Anterior cingulate cortex (tissue), 58 donors: ENCODE measurements at regions not wholly inside any gene's neighbourhood (a gene's known extent, or its start where the extent isn't known, plus 50 kb on each side); places are given as distances from the start of the nearest gene placed in this dataset.
"Not testable (repeated sequence)": the region's sequence is repeated elsewhere in the genome, so short reads cannot be mapped to it uniquely, and the experiment has no call there.

Source experiments
- DNase-seq, 58 donors: peaks; one replicate each; lab custom pipeline; 2025; lab: John Stamatoyannopoulos, UW

DNA sequence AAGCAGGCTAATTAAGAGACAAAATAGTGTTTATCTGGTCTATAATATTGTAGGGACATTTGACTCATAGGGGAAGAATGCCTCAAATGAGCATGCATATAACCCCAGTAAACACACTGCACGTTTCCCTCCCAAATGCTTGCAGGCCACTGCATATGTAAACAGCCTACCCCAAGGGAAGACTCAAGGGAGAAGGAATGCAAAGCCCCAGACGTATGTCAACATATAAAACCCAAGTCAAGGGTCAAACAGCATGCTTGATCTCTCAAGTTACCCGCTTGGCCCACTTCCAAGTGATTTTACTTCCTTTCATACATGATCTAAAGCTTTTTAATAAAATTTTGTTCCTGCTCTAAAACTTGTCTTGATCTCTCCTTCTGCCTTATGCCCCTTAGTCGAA is 1090.0 kb downstream of the OTOL1 start:
- no peak for DNase-seq

DNA sequence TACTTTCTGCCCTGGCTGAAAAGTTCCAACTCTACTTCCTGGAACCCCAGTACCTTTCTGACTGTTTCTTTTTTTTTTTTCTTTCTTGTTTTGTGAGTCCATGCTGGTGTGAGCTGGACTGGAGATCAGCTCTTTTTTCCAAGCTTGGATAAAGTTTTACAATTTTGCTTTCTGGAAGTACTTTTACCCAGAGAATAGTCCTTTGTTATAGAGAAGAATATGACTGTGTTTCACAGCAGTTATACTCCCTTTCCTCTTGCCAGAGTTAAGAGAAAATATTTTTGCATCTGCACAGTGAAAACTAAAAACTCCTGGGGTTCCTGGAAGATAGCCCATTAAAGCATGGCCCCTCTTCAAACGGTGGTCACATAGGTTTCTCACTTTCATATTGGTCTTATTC is 1100.6 kb downstream of the OTOL1 start:
- DNase-seq = no peak

DNA sequence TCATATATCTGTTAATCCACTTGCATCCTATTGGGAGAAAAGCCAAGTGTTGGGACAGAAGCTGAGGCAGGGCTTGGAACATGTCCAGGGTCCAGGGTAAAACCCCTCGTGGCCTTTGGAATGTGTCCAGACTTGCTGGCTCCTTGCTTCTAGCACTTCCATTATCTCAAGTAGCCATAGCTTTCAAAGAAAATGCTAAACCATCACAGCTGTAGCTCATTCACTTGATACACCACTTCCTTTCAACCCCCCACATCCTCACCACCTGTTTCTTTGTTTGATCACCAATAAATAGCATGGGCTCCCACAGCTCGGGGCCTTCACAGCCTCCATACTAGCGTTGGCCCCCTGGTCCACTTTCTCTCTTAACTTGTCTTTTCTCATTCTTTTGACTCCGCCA is 1101.9 kb downstream of the OTOL1 start:
- peak in 1 of 58 donors; percentile 59 for DNase-seq

DNA sequence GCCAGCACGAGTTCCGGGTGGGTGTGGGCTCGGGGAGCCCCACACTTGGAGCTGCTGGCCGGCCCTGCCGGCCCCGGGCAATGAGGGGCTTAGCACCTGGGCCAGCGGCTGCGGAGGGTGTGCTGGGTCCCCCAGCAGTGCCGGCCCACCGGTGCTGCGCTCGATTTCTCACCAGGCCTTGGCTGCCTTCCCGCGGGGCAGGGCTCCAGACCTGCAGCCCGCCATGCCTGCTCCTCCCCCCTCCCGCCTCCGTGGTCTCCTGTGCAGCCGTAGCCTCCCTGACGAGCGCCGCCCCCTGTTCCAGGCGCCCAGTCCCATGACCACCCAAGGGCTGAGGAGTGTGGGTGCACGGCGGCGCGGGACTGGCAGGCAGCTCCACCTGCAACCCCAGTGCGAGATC is 1103.1 kb downstream of the OTOL1 start:
- DNase-seq = not testable (repeated sequence)

DNA sequence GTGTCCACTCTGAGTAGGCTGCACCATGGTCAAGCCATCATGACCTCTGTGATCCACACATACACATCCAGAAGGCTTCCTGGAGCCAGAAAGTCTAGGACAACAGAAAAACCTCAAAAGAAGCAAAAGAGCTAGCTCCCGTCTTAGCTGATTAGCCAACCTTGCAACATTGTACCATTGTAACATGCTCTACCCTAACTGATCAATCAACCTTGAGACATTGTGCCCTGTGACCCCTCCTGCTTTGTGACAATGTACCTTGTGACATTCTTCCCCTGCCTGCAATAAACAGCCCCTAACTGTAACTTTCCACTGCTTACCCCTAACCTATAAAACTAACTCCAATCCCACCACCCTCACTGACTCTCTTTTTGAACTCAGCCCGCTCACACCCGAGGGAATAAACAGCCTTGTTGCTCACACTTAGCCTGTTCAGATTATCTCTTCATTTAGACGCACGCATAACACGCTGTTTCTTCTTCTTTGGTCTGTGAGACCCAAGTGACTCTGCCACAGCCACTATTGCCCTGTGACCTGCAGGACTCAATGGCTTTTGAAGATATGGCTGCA is 1104.6 kb downstream of the OTOL1 start:
- no peak for DNase-seq

DNA sequence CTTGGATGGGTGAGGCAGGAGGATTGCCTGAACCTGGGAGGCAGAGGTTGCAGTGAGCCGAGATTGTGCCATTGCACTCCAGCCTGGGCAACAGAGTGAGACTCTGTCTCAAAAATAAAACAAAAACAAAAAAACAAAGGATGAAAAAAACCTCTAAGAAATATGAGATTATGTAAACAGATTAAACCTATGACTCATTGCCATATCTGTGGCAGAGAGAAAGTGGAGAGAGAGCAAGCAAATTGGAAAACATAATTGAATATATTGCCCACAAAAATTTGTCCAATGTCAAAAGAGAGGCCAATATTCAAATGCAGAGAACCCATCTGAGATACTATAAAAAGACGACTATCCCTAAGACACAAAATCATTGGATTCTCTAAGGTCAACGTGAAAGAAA is 1106.0 kb downstream of the OTOL1 start:
- no peak for DNase-seq

DNA sequence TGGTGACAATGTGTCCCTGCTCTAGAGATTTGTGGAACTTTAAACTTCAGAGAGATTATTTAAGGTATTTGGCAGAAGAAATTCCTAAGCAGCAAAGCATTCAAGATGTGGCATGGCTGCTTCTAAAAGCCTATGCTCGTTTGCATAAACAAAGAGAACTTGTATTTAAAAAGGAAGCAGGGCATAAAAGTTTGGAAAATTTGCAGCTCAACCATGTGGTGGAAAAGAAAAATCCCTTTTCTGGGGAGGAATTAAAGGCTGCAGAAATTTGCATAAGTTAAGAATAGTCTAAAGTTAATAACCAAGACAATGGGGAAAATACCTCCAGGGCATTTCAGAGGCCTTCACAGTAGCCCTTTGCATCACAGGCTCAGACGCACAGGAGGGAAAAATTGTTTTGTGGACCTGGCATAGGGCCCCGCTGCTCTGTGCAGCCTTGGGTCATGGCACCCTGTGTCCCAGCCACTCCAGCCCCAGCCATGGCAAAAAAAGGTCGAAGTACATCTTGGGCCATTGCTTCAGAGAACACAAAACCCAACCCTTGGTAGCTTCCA is 1109.1 kb downstream of the OTOL1 start:
- DNase-seq = no peak

DNA sequence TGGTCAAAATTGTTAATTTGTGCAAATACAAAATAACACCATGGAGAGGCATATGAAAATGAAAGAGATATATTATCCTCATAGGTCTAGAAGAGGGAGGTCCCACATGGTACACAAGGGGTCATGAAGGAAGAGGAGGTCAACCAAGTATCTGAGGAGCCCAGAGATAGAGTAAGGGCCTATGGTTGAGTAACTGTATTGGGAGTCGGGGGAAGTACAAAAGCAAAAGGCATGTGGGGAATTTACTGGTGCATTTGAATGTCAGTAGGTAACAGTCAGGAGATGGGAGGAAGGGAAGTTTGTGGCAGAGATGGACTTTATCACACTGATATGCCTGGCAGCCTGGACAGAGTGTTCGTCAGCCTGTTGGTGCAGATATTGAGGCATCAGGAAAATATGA is 1113.7 kb downstream of the OTOL1 start:
- DNase-seq = no peak

DNA sequence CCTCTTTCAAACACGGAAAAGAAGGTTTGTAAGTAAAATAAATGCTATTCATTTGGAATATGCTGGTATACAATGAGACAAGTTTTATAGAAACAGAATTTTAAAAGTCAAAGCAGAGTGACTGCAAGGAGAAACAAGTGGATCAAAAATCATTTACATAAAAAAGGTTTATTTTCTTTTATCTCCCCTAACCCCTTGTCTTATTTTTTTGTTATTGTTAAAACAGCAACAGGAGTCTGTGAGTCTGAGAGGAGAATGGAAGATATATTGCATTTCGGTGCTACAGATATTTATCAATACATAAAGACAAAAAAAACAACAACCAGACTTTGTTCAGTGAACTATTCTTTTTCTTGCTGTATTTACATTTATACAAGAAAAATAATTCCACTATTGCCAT is 1116.4 kb downstream of the OTOL1 start:
- no peak for DNase-seq

DNA sequence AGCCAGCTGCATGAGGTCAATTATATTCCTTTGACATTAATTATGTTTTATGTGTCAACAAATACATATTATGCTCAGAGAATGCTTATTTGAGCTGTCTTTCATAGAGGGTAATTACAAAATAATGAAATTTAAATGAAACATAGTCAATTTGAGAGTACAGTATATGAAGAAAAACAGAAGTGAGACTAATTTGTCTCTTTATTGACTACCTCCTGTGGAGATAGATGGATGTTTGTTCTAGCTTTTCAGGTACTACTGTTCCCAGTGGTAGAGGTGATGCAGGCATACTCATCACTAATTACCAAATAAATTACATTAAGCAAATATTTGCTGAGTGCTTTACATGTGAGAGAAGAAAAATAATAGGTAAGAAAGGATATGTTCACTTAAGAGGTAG is 1129.6 kb downstream of the OTOL1 start:
- DNase-seq = no peak

DNA sequence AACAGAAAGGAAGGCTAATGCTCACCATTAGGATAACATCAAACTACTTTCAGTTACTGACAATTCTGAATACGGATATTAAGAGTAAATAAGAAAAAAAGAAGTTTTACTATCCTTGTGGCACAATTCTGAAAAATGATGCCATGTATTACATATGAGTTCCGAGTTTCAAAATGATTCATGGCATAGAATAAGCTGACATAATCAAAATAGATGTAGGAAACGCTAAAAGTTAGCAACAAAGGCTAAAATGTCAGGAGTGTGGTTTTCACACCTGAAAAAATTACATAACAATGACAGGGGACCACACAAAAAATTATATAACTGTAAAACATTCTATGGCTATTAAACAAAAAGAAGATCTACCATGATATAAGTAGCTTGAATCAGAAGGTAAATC is 1131.9 kb downstream of the OTOL1 start:
- no peak for DNase-seq

DNA sequence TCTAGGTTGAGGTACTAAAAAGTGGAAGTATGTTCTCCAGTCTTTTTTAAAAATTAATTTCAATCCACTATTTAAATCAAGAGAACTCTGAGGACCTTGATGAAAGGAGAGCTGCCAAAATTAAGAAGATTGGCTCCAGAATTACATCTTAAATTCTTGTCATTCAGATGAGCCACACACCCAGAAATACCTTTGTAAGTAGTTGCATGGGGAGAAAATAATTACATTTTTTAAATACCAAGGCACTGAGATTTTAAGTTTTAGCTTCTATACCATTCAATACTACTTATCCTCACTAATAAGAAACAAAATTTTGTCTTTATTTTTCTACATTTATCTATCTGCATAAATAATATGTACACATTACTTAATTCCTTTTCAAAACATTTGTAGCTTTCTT is 1132.8 kb downstream of the OTOL1 start:
- DNase-seq = no peak

DNA sequence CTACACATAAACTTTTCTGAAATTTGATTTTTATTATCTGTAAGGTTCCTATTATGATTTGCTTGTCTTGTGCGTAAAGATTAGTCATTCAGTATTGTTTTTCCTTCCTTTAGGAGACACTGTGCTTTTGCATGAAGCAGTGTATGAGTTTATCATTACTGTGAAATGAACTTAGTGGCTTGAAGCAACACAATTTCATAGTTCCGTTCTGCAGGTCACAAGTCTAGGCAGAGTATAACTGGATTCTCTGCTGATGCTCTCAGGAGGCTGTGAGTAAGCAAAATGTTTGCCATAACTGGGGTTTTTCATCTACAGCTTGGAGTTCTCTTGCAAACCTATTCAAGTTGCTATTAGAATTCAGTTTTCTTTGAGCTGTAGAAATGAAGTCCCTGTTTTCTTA is 1136.1 kb downstream of the OTOL1 start:
- no peak for DNase-seq

DNA sequence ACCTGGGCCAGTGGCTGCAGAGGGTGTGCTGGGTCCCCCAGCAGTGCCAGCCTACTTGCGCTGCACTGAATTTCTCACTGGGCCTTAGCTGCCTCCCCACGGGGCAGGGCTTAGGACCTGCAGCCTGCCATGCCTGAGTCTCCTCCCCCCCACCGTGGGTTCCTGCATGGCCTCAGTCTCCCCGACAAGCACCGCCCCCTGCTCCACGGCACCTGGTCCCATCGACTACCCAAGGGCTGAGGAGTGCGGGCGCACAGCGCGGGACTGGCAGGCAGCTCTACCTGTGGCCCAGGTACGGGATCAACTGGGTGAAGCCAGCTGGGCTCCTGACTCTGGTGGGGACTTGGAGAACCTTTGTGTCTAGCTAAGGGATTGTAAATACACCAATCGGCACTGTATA is 1143.6 kb downstream of the OTOL1 start:
- DNase-seq = not testable (repeated sequence)

DNA sequence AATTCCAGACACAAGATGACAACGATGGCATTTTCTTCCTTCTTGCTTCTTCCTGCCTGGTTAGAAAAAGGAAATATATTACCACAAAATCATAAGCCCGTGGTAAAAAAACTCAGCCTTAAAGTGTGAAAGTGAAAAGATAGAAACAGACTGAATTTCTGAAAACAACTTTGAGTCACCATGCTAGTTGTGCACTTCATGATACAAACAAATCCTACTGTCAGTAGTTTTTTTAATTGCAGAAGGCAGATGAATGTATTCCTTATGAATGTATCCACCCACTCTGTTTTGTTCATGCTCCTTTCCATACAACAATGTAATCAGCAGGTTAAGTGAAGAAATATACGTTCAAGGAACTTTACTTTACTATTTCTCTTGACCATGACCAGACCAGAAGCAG is 1144.7 kb downstream of the OTOL1 start:
- DNase-seq = no peak

DNA sequence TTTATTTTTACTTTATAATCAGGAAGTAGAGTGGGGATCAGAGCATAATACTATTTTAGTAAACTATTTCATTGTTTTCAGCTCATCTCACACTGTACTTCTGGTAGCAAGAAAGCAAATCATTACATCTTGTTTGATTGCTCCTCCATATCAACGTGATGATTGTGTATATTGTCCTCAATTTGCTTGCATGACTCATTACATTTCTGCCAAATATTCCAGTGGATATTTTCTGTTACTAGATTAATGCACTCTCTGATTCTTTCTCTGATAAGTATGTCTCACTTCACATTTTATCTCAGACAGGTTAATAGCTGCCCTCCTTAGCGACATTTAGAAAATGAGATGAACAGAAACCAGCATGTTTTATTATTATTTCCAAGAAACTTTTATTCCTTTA is 1145.3 kb downstream of the OTOL1 start:
- DNase-seq = no peak

DNA sequence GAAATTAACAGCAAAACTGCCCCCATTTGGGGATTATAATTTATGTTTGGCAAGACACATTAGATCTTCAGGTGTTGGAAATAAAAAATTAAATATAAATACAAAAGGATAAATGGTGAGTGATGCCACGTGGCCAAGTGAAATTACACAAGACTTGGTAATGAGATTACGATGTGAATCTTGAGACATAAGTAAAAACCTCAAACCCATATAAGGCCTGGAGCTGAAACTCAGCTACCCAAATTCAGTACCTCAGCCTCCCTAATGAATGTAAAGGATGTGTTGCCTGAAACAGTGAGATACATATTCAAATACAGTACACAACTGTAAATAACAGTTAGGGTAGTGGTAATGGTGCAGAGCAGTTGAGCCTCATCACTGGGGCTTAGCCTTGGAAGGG is 1146.6 kb downstream of the OTOL1 start:
- DNase-seq = no peak

DNA sequence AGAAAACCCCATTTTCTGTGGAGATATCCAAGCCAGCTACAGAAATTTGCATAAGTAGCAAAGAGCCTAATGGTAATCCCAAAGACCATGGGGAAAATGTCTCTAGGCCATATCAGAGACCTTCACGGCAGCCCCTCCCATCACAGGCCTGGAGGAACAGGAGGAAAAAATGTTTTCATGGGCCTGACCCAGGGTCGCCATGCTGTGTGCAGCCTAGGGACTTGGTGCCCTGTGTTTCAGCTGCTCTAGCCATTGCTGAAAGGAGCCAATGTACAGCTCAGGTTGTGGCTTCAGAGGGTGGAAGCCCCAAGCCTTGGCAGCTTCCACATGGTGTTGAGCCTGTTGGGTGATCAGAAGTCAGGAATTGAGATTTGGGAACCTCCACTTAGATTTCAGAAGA is 1150.7 kb downstream of the OTOL1 start:
- DNase-seq = no peak

DNA sequence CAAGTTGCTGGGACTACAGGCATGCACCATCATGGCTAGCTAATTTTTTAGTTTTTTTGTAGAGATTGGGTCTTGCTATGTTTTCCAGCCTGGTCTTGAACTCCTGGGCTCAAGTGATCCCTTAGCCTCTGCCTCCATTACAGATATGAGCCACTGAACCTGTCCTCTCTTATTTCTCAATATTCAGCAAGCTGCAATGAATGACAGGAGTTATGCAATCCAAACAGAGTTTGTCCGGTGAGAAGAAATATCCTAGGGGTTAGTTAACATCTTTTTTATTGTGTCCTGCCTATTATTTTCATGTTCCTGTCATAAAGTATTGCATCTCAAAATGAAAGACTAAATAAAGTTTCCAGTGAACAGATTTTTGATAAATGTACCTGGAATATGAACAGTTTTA is 1161.4 kb downstream of the OTOL1 start:
- DNase-seq = no peak

DNA sequence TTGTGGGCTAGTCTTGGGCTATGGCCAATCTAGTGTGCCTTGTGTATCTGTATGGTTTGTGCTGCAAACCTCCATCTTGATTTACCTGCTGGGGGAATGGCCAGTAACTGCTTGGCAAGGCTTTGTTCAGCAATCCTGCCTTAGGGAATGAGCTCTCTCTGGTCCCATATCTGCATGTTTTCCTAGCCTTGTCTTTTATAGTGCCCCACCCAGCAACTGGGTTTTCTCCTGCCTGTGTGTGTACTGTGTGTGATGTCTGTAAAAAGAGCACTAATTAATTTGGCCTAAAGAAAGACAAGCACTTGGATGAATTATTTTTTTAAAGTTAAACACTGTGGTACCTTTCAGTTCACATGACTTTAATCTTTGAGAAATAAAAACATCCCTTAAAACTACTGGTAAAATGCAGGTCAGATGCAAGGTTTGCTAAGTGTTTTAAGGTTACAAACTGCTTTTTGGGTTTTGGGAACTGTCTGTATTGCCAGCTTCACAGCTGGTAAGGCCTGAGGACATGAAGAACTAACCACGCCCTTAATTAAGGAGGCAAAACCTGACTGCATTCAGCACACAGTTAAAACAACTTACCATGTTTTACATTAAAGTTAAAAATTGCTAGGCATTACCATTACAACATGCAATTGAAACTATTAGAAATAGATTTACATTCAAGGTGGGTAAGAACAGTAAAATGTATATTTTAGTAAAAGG is 1169.2 kb downstream of the OTOL1 start:
- no peak for DNase-seq

DNA sequence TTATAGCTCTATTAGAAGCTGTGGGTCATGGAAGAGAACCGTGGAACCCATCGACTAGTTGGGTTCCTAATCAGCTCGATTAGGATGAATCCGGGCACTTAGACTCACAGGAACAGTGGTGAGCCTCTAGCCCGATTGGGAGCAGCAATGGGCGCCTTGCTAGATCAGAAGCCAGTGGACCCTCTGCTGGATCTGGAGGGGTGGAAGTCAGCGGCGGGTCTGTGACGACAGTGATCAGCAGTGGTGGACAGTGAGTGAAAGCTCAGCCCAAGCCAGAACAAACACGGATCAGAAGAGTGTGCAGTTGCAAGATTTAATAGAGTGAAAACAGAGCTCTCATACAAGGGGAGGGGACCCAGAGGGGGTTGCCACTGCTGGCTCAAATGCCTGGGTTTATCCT is 1170.2 kb downstream of the OTOL1 start:
- DNase-seq = no peak

DNA sequence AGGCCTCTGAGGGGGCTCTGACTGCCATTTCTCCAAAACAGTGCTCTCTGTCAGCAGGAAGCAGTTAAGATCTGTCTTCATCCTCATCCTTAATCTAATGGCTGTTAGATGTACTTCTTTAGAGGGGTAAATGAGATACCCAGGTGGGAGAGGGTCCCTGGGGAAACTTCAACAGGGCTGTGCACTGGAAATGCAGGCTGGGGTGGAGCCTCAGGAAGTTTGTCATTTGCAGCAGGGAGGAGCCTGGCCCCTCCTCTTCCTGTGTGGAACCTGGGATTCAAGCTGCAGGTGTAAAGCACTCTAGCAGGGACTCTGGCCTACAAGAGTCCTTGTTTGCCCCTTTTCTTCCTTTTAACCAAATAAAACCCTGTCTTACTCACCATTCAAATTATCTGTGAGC is 1173.6 kb downstream of the OTOL1 start:
- DNase-seq = no peak

DNA sequence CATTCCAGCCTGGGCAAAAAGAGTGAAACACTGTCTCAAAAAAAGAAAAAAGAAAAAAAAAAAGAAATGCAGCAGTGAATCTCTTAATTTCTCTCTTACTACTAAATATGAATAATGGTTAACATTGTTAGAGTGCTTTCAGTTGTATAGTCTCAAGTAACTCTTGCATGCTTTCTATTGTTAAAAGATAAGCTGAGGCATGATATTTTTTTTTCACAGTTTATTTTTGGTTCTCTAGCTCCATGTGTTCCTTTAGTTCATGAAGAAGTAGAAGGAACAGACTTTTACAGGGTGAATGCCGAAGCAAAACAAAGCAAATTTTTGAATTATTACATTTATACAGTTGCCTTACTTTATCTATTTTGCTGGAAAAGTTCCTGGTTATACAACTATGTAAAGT is 1180.9 kb downstream of the OTOL1 start:
- DNase-seq = no peak
